SKM-1 treated with dmso at 0.1 percent for 144 hours (cell line): ENCODE measurements at regions not wholly inside any gene's neighbourhood (a gene's known extent, or its start where the extent isn't known, plus 50 kb on each side); places are given as distances from the start of the nearest gene placed in this dataset.

Experiments used
- DNase-seq: peaks from one replicate; lab custom pipeline; 2025; ENCODE audit not compliant: unreplicated experiment; lab: John Stamatoyannopoulos, UW

GRCh38 chr19:28494461-28494860, 718.5 kb downstream of the UQCRFS1 start:
- DNase-seq = no peak

GRCh38 chr19:28493884-28494283, 719.1 kb downstream of the UQCRFS1 start:
- DNase-seq = no peak

GRCh38 chr19:28492621-28493020, 720.3 kb downstream of the UQCRFS1 start:
- DNase-seq = no peak

GRCh38 chr19:28492201-28492600, 720.8 kb downstream of the UQCRFS1 start:
- DNase-seq = no peak

- DNase-seq = peak; percentile 13
Measured at GRCh38 chr19:28489776-28490175, 723.2 kb downstream of the UQCRFS1 start.

- DNase-seq = no peak
Measured at GRCh38 chr19:28489126-28489660, 723.8 kb downstream of the UQCRFS1 start.

GRCh38 chr19:28487999-28488398, 725.0 kb downstream of the UQCRFS1 start:
- no peak for DNase-seq

GRCh38 chr19:28486926-28487325, 726.0 kb downstream of the UQCRFS1 start:
- DNase-seq = no peak

- no peak for DNase-seq
Measured at GRCh38 chr19:28486473-28486872, 726.5 kb downstream of the UQCRFS1 start.

GRCh38 chr19:28485292-28485691, 727.7 kb downstream of the UQCRFS1 start:
- DNase-seq = peak; percentile 30

GRCh38 chr19:28483197-28483596, 729.8 kb downstream of the UQCRFS1 start:
- no peak for DNase-seq

- DNase-seq = no peak
Measured at GRCh38 chr19:28482221-28482620, 730.7 kb downstream of the UQCRFS1 start.

- DNase-seq = no peak
Measured at GRCh38 chr19:28481674-28482073, 731.3 kb downstream of the UQCRFS1 start.

GRCh38 chr19:28475525-28475924, 737.4 kb downstream of the UQCRFS1 start:
- no peak for DNase-seq

GRCh38 chr19:28472843-28473242, 740.1 kb downstream of the UQCRFS1 start:
- peak; percentile 48 for DNase-seq

GRCh38 chr19:28471731-28472510, 741.0 kb downstream of the UQCRFS1 start:
- no peak for DNase-seq

- no peak for DNase-seq
Measured at GRCh38 chr19:28469544-28469943, 743.4 kb downstream of the UQCRFS1 start.

- DNase-seq = no peak
Measured at GRCh38 chr19:28468701-28469459, 744.1 kb downstream of the UQCRFS1 start.

GRCh38 chr19:28466107-28467045, 746.6 kb downstream of the UQCRFS1 start:
- peak; percentile 8 for DNase-seq

- no peak for DNase-seq
Measured at GRCh38 chr19:28465371-28466086, 747.4 kb downstream of the UQCRFS1 start.
